ENCODE measurements at regions not wholly inside any gene's neighbourhood (a gene's known extent, or its start where the extent isn't known, plus 50 kb on each side); places are given as distances from the start of the nearest gene placed in this dataset.
"Not testable (repeated sequence)": the region's sequence is repeated elsewhere in the genome, so short reads cannot be mapped to it uniquely, and the experiment has no call there.

DNA sequence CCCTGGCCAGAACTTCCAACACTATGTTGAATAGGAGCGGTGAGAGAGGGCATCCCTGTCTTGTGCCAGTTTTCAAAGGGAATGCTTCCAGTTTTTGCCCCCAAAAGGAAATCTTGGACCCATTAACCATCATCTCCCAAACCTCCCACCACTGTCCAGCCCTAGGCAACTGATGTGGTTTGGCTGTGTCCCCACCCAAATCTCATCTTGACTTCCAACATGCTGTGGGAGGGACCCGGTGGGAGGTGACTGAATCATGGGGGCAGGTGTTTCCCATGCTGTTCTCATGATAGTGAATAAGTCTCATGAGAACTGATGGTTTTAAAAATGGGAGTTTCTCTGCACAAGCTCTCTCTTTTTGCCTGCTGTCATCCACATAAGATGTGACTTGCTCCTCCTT lies 119.1 kb upstream of the RMDN2 start:
- DNase-seq: not testable (repeated sequence)

DNA sequence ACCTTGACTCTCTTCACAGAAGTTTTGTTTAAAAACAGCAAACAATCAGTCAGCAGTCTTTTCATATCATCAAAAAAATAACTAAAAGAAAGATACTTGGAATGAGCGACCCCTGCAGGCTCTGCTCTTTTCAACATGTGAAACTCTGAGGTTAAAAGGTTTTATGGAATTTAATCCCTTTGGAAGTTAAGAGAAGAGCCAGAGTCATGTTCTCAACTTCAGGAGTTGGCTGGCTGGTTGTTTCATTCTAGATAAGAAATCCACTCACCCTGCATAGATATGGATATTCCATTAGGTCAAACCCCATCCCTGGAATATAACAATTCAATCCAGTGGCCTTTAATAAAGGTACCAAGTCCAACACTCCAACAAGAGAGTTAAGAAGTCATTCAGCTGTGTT lies 115.6 kb upstream of the RMDN2 start:
- DNase-seq: no peak

DNA sequence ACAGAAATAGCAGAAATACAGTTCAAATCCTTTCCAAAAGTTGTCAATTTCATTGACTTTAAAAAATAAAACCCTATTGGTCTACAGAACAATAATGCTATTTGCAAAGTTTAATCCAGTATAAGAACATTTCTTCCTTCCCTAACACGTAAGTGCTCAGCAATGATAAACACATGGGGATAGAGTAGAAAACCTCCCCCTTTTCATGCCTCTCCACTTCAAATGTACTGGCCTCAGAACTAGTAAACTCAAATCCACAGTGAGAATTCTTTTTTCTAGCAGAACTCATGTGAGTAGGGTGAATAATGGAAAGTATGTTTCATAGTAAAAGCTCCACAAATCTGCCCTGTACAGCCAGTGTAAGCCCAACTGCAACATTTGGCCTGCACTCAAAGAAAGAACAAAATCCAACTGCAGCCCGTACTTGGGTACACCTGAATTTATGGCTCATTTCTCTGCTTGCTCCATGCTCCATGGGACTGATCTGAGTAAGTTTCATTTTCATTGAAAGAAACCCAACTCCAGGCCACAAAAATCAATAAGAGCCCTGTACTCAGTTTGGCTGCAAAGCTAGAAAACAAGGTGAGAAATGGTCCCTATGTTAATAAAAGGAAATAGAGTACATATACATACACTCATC lies 115.0 kb upstream of the RMDN2 start:
- no peak for DNase-seq

DNA sequence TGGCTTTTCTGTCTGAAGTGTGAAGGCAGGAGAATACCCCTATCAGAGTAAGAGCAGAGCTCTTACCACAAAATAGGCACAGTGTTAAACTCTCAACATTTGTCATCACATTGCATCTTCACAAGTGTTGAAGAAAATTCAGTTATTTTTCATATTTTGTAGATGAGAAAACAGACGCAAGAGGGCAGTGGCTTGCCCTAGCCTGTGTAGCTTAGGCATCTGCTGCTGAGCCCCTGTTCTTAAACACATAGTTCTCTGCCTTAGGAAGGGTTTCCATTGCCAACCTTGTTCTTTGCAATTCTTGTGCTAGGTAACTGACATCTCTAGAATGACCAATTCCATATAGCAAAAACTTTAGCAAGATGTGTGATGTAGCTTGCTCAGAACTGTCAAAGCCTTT lies 112.7 kb upstream of the RMDN2 start:
- no peak for DNase-seq

DNA sequence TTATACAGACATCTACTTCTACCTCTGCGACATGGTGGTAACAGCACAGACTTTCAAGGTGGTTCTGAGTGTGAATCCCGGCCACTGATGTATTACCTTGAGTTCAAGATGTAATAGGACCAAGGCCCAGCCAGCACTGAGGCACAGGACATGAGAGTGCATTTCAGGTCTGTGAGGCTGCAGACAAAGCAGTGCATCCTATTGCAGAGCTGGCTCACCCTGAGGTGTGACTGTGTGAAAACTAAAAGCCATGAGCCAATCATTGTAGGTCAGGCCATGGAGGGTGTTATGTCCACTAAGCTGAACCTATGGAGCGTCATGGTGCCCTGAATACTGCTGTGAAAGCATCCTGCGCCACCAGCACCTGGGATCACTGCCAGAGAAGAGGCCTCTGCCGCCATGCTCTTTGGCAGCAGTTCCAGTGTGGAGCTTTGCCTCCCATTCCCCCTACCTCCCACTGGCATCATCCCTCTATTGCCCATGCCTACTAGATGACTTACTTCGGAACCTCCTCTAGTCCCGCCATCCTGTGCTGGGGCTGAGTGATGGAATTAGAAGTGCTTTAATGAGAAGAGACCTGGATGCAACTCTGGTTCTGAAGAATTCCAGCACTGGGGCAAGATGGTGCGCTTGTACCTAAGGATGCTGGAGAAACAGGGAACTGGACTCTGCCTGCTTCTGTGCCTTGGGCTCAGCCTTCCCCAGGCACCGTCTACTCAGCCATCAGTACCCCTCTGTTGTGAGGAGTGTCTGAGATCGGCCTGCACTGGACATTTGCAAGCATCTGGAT lies 112.0 kb upstream of the RMDN2 start:
- DNase-seq: no peak

DNA sequence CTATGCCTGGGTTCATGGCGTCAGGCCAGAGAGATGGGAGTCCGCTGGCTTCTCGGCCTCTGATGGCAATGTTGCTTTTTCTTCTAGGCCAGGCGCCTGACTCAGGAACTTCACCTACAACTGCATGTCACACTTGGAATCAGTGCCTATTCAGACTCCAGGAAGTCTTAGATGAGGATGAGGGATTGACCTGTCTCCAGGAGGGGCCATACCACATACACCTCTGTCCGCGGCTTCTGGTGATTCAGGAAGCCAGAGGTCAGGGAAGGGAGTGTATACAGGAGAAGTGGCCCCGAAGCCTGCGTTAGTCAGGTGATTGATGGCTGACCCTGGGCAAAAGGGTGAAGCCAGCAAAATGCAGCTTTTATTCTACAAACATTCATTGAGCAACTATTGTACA lies 109.1 kb upstream of the RMDN2 start:
- no peak for DNase-seq

DNA sequence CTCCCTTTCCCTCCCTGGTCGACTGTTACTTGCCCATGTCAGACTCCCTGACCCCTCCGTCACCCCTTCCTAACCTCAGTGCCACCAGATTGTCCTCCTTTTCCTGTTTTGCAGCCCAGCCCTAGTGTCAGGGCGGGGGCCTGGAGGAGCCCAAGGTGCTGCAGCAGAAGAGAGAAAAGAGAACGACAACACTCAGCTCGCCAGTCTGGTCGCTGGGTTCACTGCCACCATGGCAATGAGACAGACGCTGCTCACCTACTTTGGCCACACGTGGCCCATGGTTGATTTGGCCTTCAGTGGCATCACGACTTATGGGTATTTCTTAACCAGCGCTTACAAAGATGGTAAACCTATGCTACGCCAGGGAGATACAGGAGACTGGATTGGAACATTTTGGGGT lies 108.4 kb upstream of the RMDN2 start:
- no peak for DNase-seq

DNA sequence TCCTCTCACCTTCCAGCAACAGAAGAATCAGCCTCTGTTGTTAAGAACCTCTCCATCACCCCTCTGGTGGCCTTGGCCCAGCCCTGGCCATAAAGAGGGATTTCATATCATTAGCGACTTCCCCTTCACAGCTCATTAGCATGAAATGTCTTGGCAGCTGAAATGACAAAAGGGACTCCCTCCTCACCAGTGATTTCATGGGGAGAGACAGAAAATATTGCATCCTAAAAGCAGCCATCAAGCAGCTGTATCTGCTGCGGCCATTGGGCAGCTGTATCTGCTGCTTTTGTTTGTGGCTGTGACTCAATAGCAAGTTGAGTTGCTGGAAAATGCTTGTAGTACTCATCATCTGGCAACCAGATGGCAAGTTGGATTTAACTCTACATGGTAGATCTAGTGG lies 105.9 kb upstream of the RMDN2 start:
- no peak for DNase-seq

DNA sequence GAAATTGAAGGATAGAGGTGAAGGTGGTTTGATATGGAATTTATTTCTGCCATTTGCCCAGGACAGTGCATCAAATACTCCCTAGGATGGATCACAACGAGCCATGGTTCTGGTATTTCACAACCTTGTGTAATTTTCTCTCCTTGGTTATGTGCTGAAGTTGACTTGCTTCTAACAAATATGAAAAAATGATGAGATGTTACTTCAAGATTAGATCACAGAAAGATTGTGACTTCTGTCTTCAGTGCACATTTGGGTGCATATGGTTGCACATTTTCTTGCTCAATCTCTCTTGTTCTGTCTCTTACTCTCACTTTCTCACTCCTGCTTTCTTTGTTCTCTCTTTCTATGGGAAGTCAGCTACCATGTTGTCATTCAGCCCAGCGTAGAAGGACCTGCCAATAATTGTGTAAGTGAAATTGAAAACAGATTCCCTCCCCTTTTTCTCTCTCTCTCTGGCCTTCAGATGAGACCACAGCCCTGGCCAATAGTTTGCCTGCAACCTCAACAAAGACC lies 104.6 kb upstream of the RMDN2 start:
- no peak for DNase-seq

DNA sequence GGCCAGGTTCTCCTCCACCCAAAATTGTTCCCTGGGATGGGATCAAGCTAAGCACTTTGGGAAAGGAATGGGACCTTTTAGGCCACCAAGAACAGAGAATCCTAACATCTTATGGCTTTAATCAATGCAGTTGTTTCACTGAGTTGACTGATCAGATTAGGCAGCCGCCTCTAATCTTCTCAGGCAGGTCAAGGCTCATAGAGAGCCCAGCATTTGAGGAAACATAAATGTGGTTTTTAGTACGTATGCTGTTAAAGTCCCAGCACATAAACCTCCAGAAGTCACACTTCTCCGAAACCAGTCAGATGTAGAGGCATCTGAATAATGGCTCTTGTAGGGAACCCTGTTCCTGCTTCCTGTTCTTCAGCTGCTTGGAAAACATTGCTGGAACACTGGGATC lies 99.5 kb upstream of the RMDN2 start:
- no peak for DNase-seq

DNA sequence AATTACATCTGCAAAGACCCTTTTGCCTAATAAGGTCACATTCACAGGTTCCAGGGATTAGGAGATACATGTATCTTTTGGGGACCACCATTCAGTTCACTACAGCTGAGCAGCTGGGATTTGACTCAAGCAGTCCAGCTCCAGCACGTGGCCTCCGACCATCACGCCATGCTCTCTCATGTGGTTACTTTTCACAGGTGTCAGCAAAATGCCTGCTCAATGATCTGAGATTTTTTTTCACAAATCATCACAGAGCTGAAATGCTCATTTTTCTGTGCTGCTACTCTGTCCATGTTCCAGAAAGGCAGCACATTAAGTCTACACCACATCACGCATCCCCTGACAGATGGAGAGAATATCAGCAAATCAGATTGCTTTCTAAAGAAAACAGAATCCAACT lies 98.5 kb upstream of the RMDN2 start:
- no peak for DNase-seq

DNA sequence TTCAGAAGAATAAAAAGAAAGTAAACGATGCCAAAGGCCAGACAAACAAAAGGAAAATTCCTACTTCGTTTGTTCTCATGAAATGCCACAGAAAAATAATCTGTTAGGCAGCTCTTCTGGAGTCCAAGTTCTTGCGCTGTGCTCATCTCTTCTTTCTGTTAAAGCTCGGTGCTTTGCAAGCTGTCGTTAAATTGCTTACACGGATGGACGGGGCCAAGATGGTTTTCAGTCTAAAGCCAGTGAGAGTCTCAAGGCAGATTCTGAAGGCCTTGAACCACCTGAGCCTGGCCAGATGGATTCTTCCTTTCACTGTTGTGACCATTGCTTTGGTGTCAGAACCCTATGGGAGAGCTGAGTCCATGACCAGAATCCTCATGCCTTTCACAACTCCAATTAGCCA lies 97.6 kb upstream of the RMDN2 start:
- no peak for DNase-seq

DNA sequence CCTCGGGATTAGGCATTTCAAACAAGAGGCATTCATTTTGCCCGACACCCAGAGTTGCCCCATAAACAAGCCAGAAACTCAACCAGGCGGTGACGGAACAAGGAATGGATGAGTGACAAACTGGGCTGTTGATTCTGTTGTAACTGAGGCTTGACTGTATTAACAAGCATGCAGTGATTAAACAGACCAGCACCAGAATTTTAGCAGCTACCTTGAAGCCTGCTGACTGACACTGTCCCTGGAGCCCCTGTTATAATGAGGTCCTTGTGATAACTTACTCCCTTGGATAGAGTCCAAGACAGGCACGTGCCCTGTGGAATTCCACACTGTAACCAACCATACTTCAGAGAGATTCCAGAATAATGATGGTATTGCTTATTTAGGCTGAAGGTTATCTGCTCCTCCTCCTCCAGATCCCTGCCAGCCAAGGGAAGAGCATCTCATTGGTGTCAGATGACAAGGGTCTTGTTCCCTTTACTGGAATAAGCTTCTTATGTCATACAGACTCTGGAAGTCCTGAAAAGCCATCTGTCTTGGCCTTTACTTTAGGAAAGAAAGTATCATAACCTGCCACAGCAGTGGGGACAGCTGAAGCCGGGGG lies 97.1 kb upstream of the RMDN2 start:
- DNase-seq: no peak

DNA sequence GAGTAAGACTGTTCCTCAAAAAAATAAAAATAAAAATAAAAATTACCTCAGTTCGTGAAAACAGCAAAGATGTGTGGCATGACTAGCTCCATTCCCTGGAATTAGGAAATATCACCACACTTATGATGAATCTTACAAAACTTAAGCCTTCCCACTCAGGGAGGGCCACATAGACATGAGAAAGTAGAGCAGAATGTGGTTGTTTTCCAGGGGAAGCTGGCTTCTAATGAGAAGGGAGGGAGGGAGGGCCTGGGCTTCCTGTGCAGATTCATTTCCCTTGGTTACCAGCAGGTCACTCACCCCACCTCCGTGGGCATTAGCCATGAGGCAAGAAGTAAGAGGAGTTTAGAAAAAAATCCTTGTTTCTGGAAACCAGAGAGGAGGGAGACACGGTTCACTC lies 95.9 kb upstream of the RMDN2 start:
- DNase-seq: no peak

DNA sequence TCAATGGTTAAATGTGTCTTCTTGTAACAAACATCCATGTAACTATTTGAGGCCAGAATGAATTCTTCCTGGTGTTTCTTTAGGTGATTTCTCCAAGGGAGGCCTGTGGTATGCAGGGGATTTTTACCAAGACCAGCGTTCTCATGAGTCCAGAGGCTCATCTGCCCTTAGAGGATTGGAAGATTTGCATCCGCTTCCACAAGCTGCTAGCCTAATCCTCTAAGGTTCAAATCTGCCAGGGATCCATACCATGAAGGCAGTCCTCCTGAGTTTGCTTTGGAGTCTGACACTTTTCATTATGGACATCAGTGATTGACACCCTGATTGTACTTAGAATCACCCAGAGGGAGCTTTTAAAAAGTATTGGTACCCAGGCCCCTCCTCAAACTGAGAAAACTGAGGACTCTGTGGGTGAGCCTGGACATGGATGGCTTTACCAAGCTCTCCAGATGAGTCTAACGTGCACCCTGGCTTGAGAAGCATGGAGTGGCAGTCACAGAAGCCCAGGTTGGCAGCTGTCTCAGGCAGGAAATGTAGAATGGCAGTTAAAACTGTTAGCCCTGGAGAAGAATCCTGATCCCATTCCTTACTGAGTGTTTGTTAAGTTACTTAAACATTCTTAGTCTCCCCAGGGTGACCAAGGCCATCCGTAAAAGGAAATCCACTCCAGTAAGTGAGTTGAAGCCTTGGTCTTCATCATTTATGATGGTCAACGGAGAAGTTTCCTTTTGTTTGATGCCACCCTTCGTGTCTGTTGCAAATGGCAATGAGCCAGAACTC lies 95.3 kb upstream of the RMDN2 start:
- DNase-seq: no peak

DNA sequence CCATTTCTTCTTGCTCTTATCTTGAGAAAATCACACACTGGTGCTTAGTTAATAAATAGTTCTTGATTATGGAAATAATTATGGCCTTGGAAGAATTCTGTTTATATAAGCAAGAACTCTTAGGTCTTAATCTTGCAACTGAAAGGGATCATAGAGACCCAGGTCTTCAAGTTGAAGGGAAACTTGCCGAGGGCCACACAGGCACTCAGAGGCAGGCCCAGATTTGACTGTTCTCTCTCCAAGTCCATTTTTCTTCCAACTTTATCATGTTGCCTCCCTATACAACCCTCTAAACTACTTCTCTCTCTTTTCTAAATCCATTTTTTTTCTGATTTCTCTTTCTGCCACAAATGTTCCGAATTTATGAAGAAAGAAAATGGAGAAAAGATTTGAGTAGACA lies 94.5 kb upstream of the RMDN2 start:
- no peak for DNase-seq

DNA sequence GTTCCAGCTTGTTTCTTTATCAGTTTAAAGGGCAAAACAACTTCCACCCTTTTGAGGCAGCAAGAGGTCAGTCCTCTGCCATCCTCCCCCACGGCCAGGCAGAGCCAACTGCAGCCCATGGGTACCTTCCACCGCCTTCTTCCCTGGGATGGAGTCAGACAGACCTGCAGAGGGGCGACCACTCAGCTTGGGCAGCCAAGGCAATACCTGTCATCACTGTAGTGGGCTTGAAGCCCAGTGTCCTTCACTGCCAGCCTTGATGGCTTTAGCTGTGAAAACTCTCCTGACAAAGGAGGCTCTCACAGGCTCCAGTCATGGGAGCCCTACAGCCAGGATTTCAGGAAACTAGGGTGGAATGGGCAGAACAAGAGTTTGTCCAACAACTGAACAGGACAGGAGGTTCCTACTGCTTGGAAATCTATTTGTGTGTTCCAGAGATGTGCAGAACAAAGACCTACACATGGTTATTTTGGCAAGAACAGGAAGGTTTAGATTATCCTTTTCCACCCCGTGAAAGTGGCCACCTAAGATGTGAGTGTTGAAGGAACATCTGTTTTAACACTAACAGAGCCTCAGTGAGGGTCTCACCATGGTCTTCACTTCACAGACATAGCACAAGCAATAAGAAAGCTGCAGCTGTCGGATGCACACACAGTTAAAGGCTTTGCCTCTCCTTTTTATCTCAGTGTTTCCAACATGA lies 93.9 kb upstream of the RMDN2 start:
- no peak for DNase-seq

DNA sequence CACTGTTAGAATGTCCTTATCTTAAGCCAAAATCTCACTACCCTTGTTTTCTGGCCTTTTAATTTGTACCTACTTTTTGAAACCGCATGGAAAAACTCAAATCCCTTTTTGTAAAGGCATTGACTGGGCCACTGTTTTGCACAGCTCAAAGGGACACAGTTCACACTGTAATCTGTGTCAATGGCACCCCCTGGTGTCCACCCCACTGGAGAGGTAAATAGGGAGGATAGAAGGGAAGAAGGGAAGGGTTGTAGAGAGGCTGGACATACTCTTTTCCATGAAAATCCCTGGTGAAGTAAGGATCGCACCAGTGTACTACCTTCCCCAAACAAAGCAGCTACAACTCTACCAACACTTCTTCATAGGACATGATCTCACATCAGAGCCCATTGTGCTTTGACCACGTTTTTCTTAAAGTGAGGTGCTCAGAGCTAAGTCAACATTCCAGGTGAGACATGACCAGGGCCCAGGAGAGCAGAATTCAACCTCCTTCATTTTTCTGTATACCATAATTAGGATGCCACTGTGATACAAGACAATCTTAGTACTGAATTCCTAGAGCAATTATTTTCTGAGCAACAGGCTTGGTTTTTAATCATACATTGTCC lies 92.4 kb upstream of the RMDN2 start:
- DNase-seq: peak in 50 of 56 donors; percentile 3 to 89 (median 48)

DNA sequence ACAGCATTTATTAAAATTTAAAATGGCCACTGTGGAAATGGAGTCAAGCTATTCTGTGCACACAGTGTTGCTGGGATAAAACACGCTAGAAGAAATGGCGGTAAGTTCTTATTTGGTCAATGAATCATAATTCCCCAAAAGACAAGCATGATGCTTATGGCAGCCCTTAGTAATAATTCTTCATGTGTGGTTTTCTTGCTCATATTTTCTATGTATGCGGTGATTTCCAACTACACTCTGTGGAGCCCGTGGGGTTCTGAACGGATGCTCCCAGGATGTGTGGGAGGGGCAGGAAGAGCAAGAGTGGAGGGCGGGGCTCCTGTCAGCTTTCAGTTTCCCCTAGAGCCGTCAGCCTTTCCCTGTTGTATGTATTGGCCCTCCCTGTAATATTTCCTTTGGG lies 91.7 kb upstream of the RMDN2 start:
- no peak for DNase-seq

DNA sequence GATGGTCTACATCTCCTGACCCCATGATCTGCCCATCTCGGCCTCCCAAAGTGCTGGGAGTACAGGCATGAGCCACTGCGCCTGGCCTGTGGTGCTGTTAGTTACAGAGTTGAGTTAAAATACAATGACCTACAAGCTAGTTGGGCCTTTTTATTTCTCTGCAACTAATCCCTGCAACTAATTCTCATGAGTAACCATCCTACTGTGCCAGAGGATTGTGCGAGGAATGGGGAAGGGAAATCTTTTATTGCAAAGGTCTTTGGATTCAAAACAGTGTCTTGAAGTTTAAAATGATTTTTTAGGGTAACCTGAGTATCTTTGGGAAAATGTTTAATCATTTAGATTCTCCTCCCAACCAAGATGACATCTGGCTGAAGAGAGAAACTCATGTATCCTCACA lies 88.8 kb upstream of the RMDN2 start:
- DNase-seq: no peak

DNA sequence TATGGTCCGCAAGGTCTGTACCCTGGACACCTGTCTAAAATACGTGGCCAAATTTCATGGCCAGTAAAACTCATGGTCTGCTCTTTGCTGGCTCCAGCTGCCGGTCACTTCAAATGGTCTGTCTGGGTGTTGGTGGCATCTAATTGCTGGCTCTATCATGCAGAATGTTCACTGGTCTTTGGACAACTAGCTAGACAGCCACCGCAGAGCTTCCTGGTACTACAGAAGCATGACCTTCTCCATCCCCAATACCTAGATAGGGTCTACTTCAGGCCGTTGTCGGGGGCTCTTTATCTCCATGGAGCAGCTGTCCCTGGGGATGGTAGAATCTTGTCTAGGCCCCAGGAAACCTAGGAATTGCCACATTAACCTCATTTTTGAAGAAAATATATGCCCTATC lies 88.4 kb upstream of the RMDN2 start:
- no peak for DNase-seq
